Stimulated activated memory B cell treated with anti-CD40 and anti-IgM and Interleukin-4, amounts not matched to agents 10 μg/mL and 1 μg/mL and 100 μg/mL, for 72 hours (primary cell): ENCODE measurements at regions not wholly inside any gene's neighbourhood (a gene's known extent, or its start where the extent isn't known, plus 50 kb on each side); places are given as distances from the start of the nearest gene placed in this dataset.

Experiments used
- ATAC-seq: fragments of 150-1000 bp; cut with Tn5 transposase; 2 replicates; pipeline ENCODE4 v1.10.0; 2021
- H3K27ac Mint-ChIP-seq: one replicate; pipeline ENCODE4 v1.8.0; 2022; ENCODE audit warnings: mild to moderate bottlenecking, mixed read lengths
- H3K27me3 Mint-ChIP-seq: one replicate; pipeline ENCODE4 v1.8.0; 2022; ENCODE audit warnings: mixed read lengths
- H3K36me3 Mint-ChIP-seq: one replicate; pipeline ENCODE4 v1.8.0; 2022; ENCODE audit warnings: mixed read lengths
- H3K4me1 Mint-ChIP-seq: one replicate; pipeline ENCODE4 v1.8.0; 2022; ENCODE audit warnings: mixed read lengths
- H3K4me3 Mint-ChIP-seq: one replicate; pipeline ENCODE4 v1.8.0; 2022; ENCODE audit warnings: mild to moderate bottlenecking, moderate library complexity, mixed read lengths
- H3K9me3 Mint-ChIP-seq: one replicate; pipeline ENCODE4 v1.8.0; 2022; ENCODE audit warnings: mixed read lengths

DNA sequence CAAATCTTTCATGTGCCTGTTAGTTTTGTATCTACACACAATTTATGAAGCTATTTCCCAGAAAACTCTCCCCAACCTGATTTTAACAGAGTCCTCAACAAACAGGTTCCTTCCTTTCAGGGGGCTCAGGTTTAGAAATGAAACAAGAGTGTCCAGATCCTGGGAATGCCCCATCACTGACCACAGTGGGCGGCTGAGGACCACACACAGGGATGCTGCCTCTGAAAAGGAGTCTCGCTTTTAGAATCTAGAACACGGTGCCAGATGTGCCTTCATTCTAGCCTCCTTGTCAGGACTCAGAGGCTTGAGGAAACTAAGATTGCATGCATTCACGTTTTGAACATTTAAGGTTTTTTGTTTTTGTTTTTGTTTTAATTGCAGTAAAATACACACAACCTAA, 115.0 kb downstream of the FOXB1 start:
- Mint-ChIP-seq H3K27ac (no peak overlapping the region), H3K4me3 (no peak overlapping the region), H3K4me1 (peaks cover 3% of the 10 kb centered on the region), H3K27me3 (peaks cover 16% of the 10 kb centered on the region), H3K9me3 (no peaks in the 10 kb centered on the region), H3K36me3 (no peaks in the 10 kb centered on the region)
- no peak for ATAC-seq

DNA sequence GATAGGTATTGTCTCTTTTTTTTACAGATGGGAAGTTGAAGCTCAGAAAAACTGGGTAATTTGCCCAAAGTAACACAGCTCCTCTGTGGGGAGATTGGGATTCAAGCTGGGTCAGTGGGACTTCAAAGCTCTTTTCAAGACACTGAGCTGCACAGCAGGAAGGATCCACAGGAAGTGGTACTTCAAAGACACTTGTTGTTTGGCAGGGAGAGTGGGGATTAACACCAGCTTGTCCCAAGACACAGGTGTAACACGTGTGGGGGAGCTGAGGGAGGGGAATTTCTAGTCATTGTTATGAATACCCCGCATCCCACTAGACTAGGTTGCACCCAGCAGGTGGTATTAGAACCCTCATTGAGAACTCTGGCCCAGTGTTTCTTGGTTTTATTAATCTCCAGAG, 116.0 kb downstream of the FOXB1 start:
- H3K36me3 Mint-ChIP-seq, result no peaks in the 10 kb centered on the region
- H3K4me1 Mint-ChIP-seq, result peaks cover 5% of the 10 kb centered on the region
- ATAC-seq, result no peak
- no peaks in the 10 kb centered on the region for H3K9me3 Mint-ChIP-seq
- H3K4me3 Mint-ChIP-seq, result no peak overlapping the region
- H3K27ac Mint-ChIP-seq, result no peak overlapping the region
- H3K27me3 Mint-ChIP-seq, result peaks cover 16% of the 10 kb centered on the region

DNA sequence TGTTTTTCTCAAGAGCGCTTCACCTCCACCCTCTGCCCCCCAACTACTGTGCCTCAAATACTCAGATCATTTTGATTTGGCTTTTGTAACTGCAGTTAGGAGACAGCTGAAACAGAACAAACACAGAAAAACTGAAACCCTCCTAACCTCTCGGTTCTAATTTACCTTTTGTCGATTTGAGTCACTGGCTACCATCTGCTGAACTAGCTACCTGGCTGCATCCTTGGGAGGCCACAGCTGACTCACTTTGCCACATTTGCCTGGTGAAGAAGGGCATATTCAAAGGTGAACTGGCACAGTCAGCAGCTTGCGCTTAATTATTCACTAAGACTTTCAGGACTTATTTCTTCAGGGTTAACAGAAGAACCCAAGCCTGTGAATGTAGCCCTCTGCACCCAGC, 117.7 kb downstream of the FOXB1 start:
- no peak overlapping the region for H3K4me3 Mint-ChIP-seq
- ATAC-seq, result peak; percentile 16
- peaks cover 16% of the 10 kb centered on the region for H3K4me1 Mint-ChIP-seq
- H3K9me3 Mint-ChIP-seq, result no peaks in the 10 kb centered on the region
- no peaks in the 10 kb centered on the region for H3K36me3 Mint-ChIP-seq
- H3K27me3 Mint-ChIP-seq, result peaks cover 16% of the 10 kb centered on the region
- H3K27ac Mint-ChIP-seq, result no peak overlapping the region

DNA sequence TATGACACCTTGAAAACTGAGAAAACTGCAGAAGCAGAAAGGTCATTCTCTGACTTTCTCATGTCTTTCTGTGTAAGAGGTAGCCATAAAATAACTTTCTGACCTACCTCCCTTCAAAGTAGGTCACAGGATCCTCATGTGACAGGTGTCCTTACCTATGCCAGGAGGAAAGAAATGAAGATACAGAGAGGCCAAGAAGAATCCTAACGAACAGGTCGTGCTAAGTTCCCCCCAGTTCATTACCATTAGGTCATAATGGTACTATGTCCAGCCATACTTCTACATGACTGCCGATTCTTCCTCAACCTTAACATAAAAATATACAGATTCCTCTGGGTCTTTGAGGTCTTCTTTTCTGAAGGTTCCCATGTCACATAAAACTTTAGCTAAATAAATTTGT, 118.6 kb downstream of the FOXB1 start:
- no peak for ATAC-seq
- Mint-ChIP-seq H3K4me1 (peaks cover 25% of the 10 kb centered on the region), H3K9me3 (no peaks in the 10 kb centered on the region), H3K36me3 (no peaks in the 10 kb centered on the region), H3K27ac (no peak overlapping the region), H3K4me3 (no peak overlapping the region), H3K27me3 (peaks cover 16% of the 10 kb centered on the region)

DNA sequence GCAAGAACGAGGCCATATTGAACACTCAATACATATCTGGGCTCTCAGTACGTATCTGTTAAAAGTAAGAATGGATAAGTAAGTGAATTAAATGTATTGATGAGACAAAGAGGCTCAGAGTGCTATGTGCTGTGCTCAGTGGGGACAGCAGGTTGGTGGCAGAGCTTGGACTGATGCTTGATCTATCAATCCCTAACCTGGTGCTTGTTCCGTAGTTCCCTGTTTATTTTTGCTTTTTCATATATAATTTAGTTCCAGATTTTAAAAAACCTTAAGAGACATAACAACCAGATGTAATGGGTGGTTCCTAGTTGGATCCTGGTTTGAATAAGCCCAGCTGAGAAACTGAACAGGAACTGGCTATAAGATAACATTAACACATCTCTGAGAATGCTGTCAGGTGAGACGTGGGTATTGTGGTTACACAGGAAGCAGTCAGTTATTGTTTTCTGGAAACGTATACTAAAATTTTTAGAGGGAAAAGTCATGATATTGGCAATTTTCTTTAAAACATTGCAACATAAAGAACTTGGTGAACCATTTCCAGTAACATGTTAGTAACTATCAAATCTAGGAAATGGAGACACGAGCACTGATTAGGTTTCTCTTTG, 120.5 kb downstream of the FOXB1 start:
- no peak overlapping the region for H3K4me3 Mint-ChIP-seq
- H3K27ac Mint-ChIP-seq, result no peak overlapping the region
- H3K9me3 Mint-ChIP-seq, result no peaks in the 10 kb centered on the region
- H3K36me3 Mint-ChIP-seq, result no peaks in the 10 kb centered on the region
- ATAC-seq, result no peak
- H3K4me1 Mint-ChIP-seq, result peaks cover 30% of the 10 kb centered on the region
- peaks cover 6% of the 10 kb centered on the region for H3K27me3 Mint-ChIP-seq

DNA sequence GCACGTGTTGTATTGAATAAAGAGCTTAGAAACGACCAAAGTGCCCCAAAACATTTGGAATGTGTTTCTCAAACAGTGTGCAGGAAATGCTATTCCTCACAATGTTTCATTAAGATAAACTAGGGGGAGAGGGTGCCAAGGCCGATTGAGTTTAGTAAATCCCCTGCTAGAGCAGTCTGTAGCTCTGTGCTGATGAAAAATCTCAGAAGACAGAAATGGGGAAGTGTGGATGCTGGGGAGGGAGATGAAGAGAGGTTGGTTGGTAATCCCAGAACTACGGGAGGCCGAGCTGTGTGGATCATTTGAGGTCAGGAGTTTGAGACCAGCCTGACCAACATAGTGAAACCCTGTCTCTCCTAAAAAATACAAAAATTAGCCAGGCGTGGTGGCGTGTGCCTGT, 121.2 kb downstream of the FOXB1 start:
- H3K4me1 Mint-ChIP-seq, result peaks cover 30% of the 10 kb centered on the region
- ATAC-seq, result no peak
- H3K4me3 Mint-ChIP-seq, result no peak overlapping the region
- H3K9me3 Mint-ChIP-seq, result no peaks in the 10 kb centered on the region
- H3K27ac Mint-ChIP-seq, result no peak overlapping the region
- no peaks in the 10 kb centered on the region for H3K36me3 Mint-ChIP-seq
- H3K27me3 Mint-ChIP-seq, result no peaks in the 10 kb centered on the region

DNA sequence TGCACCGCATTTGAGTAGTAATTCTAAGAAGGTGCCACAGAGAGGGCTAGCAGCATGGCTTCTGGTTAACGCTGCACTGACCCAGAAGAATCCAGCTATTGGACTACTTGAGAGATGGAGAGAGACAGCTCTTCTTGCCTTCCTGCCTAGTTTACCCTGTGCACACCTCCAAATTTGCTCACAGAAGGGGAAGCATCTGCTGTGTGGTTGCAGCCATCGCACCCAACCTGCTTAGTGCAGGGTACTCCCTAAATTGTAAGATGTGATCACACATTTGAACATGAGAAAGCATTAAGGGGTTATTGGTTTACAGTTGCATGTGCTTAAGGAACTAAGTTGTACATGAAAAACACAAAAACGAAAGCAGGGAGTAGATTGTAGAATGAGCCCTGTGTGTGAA, 122.1 kb downstream of the FOXB1 start:
- H3K27me3 Mint-ChIP-seq, result no peaks in the 10 kb centered on the region

DNA sequence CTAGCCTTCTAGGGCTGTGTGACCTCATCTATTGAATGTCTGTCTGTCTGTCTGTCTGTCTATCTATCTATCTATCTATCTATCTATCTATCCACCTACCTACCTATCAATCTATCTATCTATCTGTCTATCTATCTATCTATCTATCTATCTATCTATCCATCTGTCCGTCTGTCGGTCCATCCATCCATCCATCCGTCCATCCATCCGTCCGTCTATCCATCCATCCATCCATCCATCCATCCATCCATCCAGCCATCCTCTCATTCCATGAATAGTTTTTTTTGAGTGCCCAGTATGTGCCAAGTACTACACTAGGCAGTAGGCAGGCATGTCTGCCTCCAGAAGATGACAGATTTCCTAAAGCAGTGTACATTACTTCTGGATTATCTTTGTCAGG, 122.5 kb downstream of the FOXB1 start:
- Mint-ChIP-seq H3K9me3 (no peaks in the 10 kb centered on the region), H3K36me3 (no peaks in the 10 kb centered on the region), H3K27me3 (no peaks in the 10 kb centered on the region), H3K4me1 (peaks cover 30% of the 10 kb centered on the region), H3K27ac (peak overlapping the region; percentile 92), H3K4me3 (peak overlapping the region; percentile 82)
- no peak for ATAC-seq

More for the DNA sequence above, 122.1 kb downstream of the FOXB1 start:
- no peaks in the 10 kb centered on the region for H3K9me3 Mint-ChIP-seq
- no peak overlapping the region for H3K4me3 Mint-ChIP-seq
- H3K36me3 Mint-ChIP-seq, result no peaks in the 10 kb centered on the region
- peak overlapping the region; percentile 92 for H3K27ac Mint-ChIP-seq
- peaks cover 30% of the 10 kb centered on the region for H3K4me1 Mint-ChIP-seq
- no peak for ATAC-seq

DNA sequence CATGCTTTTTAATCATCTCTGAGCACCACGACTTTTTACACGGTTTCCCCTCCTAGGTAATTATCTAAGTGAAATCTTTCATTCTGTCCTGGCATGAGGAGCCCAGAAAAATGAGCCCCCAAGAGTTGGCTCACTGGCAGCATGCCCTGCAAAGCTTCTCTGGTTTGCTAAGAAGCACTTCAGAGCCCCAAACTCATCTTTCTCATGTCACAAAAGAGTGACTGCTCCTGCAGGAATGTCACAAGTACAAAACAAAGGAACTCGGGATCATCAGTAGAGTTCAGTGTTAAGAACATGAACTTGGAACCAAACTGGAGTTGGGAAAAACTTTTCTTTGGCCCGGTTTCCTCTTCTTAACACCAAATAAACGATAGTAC, 123.9 kb downstream of the FOXB1 start:
- Mint-ChIP-seq H3K9me3 (no peaks in the 10 kb centered on the region), H3K4me1 (peaks cover 30% of the 10 kb centered on the region), H3K4me3 (peak overlapping the region; percentile 82), H3K36me3 (no peaks in the 10 kb centered on the region), H3K27me3 (no peaks in the 10 kb centered on the region), H3K27ac (peak overlapping the region; percentile 92)
- ATAC-seq, result no peak

DNA sequence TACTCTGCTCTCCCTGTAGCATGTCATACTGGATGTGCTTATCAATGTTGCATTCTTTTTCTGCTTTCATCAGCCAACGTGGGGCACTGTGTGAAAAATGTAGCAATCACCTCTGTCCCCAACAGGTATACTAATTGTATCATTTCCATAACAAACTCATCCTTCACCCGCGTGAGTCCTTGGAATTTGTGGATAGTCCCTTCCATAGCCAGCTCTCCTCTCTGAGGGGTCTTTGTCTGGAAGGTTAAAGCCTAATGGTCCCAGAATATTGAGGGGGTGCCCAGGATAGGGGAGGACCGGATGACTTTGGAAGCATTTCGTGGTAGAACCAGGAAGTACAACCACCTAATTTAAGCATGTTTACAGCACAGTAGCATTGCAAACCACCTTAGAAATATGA, 124.6 kb downstream of the FOXB1 start:
- H3K36me3 Mint-ChIP-seq, result no peaks in the 10 kb centered on the region
- H3K27ac Mint-ChIP-seq, result peak overlapping the region; percentile 92
- peaks cover 30% of the 10 kb centered on the region for H3K4me1 Mint-ChIP-seq
- ATAC-seq, result no peak
- H3K27me3 Mint-ChIP-seq, result peaks cover 4% of the 10 kb centered on the region
- H3K4me3 Mint-ChIP-seq, result no peak overlapping the region
- H3K9me3 Mint-ChIP-seq, result no peaks in the 10 kb centered on the region

DNA sequence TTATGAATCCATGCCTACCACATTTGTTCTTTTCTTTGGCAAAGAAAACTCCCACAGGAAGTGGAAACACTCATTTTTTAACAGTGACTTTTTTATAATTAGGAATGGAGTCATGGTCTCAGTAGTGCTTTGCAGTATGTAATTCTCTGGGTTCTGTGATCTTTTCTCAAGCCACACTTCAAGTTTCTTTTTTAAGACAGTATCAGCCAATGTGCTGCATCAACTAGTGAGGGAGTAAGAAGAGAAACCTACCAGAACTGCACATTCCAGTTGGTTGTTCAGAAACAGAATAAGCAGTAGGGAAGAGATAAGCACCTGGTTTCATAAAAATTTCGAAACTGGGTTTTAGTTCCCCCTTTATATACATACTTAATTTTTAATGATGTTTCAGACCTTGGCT, 126.3 kb downstream of the FOXB1 start:
- peaks cover 23% of the 10 kb centered on the region for H3K4me1 Mint-ChIP-seq
- H3K27me3 Mint-ChIP-seq, result peaks cover 13% of the 10 kb centered on the region
- no peaks in the 10 kb centered on the region for H3K9me3 Mint-ChIP-seq
- H3K27ac Mint-ChIP-seq, result no peak overlapping the region
- H3K36me3 Mint-ChIP-seq, result no peaks in the 10 kb centered on the region
- H3K4me3 Mint-ChIP-seq, result no peak overlapping the region
- no peak for ATAC-seq

DNA sequence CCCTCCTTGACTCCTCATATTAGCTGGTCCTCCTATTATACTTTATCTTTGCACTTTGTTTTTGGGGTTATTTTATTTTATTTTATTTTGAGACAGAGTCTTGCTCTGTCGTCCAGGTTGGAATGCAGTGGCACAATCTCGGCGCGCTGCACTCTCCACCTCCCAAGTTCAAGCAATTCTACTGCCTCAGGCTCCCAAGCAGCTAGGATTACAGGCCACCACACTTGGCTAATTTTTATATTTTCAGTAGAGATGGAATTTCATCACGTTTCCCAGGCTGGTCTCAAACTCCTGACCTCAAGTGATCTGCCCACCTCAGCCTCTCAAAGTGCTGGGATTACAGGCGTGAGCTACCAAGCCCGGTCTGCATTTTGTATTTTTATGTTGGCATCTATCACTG, 126.7 kb downstream of the FOXB1 start:
- no peak overlapping the region for H3K27ac Mint-ChIP-seq

DNA sequence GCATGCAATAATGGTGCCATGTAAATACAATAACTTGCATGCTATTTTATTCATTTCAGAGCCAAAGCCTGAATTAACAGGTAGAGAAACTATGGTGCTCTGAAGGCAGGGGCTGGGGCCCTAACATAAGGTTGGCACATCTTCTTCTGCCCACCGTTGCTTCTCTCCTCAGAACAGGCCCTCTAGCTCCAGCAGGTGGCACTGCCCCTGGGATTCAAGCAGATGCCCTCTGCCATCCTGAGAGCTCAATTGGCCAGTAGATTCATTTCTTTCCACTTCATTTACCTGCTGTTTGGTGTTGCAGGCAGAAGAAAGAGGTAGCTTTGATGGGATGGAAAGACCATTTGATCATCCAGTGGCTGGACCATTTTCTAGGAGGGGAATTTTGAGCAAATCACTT, 130.5 kb downstream of the FOXB1 start:
- Mint-ChIP-seq H3K4me1 (no peaks in the 10 kb centered on the region), H3K36me3 (no peaks in the 10 kb centered on the region), H3K27ac (no peak overlapping the region), H3K9me3 (no peaks in the 10 kb centered on the region), H3K4me3 (no peak overlapping the region), H3K27me3 (peaks cover 30% of the 10 kb centered on the region)
- no peak for ATAC-seq

More for the DNA sequence above, 126.7 kb downstream of the FOXB1 start:
- Mint-ChIP-seq H3K27me3 (peaks cover 13% of the 10 kb centered on the region), H3K4me3 (no peak overlapping the region), H3K4me1 (peaks cover 19% of the 10 kb centered on the region), H3K36me3 (no peaks in the 10 kb centered on the region), H3K9me3 (no peaks in the 10 kb centered on the region)
- no peak for ATAC-seq

DNA sequence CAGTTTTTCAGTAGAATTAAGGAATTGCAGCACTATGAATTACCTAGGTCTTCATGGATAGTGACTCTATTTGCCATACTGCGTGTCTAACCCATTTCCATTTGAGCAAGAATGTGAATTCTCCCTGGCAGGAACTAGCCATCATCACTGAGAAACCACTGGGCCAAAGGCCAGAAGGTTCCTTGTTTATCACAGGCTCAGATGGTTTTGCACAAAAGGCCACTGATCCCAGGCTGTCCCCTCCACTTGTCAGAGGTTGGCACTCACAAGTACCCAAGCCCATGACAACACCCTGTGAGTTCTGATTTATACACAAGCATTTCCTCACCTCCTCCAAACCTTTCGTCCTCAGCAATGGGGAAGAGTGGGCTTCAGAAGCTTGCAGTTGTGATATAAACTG, 131.8 kb downstream of the FOXB1 start:
- Mint-ChIP-seq H3K27ac (no peak overlapping the region), H3K4me3 (no peak overlapping the region), H3K9me3 (peaks cover 3% of the 10 kb centered on the region), H3K4me1 (no peaks in the 10 kb centered on the region), H3K27me3 (peaks cover 43% of the 10 kb centered on the region), H3K36me3 (no peaks in the 10 kb centered on the region)
- no peak for ATAC-seq

DNA sequence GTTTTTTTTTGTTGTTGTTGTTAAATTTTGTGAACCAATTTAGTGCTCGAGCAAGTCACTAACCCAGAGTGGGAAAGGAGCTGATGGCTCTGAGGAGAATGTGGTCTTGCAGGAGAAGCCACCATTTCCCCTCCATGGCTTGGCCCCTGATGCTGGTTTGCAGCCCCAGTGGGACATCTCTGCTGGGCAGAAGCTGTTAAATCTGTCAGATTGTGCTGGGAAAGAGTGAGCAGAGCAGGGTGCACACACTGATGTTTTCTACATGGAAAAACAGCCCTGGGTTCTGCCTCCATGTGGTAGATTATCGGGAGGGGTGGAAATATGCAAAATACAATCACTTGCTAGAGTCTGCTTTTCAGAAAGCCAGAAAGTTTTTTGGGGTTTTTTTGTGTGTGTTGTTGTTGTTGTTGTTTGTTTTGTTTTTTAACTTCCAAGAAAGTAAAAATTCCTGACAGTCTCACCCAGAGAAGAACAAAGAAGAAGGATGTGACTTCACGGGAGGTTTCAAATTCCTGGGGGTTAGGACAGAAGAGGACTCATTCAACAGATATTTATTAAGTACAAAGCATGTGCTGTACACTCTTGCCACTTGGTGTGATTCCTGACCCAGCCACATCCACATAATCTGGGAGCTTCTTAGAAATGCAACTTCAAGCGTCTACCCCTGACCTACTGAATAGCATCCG, 133.7 kb downstream of the FOXB1 start:
- Mint-ChIP-seq H3K36me3 (no peaks in the 10 kb centered on the region), H3K27me3 (peaks cover 46% of the 10 kb centered on the region), H3K4me1 (no peaks in the 10 kb centered on the region), H3K27ac (no peak overlapping the region), H3K9me3 (peaks cover 3% of the 10 kb centered on the region), H3K4me3 (no peak overlapping the region)
- ATAC-seq, result no peak

DNA sequence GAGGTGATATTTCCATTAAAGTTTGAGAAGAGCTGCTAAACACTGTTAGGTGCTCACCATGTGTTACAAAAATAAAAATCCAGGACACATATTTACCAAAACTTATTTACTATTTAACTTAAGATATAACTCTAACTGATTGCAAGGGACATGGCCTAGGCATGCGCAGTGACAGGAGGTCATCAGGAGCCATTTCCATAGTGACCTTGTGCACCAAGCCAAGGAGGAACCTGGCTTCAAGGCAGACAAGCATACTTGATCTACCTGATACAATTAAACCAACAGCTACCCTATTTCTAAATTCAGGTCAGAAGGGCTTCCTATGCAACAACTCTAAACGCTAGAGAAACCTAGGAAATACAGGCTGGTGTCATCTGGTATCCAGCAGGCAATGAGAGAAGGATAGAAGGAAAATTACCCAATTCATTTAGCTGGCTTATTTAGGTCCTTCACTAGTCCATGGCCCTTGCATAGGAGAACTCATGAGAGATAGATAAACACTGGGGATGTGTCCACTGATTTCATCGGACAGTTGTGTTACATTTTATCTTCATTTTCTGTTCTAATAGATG, 134.4 kb downstream of the FOXB1 start:
- H3K4me3 Mint-ChIP-seq, result no peak overlapping the region
- peaks cover 3% of the 10 kb centered on the region for H3K9me3 Mint-ChIP-seq
- H3K27ac Mint-ChIP-seq, result no peak overlapping the region
- ATAC-seq, result no peak
- H3K4me1 Mint-ChIP-seq, result no peaks in the 10 kb centered on the region
- H3K36me3 Mint-ChIP-seq, result no peaks in the 10 kb centered on the region
- peaks cover 44% of the 10 kb centered on the region for H3K27me3 Mint-ChIP-seq
